Activated CD8-positive, alpha-beta memory T cell treated with anti-CD3 and anti-CD28 coated beads, Interleukin-2, amount 10 ng/mL, durations not matched to agents 7 days and 5 days (primary cell): ENCODE measurements at regions not wholly inside any gene's neighbourhood (a gene's known extent, or its start where the extent isn't known, plus 50 kb on each side); places are given as distances from the start of the nearest gene placed in this dataset.
"Not testable (repeated sequence)": the region's sequence is repeated elsewhere in the genome, so short reads cannot be mapped to it uniquely, and the experiment has no call there.

Experiments used
- ATAC-seq: fragments of 150-1000 bp; cut with Tn5 transposase; one replicate; pipeline ENCODE4 v1.10.0; 2021; ENCODE audit warnings: moderate library complexity
- CTCF ChIA-PET: fragments of 350-600 bp; sonication (Branson Sonifier 250); formaldehyde crosslinking; loops from one replicate; lab custom pipeline; 2021; ENCODE audit warnings: antibody characterized with exemption; lab: Charles Lee
- DNase-seq: peaks from one replicate; pipeline ENCODE4 v3.0.0-alpha.2; 2020
- H3K27ac Mint-ChIP-seq: one replicate; pipeline ENCODE4 v1.8.0; 2021; ENCODE audit warnings: mild to moderate bottlenecking, mixed read lengths
- H3K27me3 Mint-ChIP-seq: one replicate; pipeline ENCODE4 v1.8.0; 2021; ENCODE audit warnings: mixed read lengths
- H3K36me3 Mint-ChIP-seq: one replicate; pipeline ENCODE4 v1.8.0; 2021; ENCODE audit warnings: mild to moderate bottlenecking, mixed read lengths
- H3K4me1 Mint-ChIP-seq: one replicate; pipeline ENCODE4 v1.8.0; 2021; ENCODE audit warnings: mixed read lengths
- H3K4me3 Mint-ChIP-seq: one replicate; pipeline ENCODE4 v1.8.0; 2021; ENCODE audit warnings: mild to moderate bottlenecking, moderate library complexity, mixed read lengths
- H3K9me3 Mint-ChIP-seq: one replicate; pipeline ENCODE4 v1.8.0; 2022; ENCODE audit warnings: low read depth, mixed read lengths

DNA sequence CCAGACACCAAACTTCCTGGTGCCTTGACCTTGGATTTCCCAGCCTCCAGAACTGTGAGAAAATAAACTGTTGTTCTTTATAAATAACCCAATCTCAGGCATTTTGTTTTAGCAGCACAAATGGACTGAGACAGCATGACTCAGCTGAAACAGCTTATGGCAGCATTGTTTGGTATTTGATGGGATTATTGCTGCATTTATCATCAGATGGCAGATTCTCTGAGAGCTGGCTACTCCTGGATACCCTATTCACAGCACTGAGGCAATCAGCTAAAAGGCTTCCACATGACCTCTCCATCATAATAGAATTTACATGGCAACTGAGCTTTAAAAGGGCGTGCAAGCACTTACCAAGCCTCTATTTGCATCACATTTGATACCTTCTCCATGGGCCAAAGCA, 623.1 kb upstream of the CPEB2 start:
- Mint-ChIP-seq H3K27ac (no peak overlapping the region), H3K4me3 (no peak overlapping the region), H3K4me1 (no peaks in the 10 kb centered on the region), H3K27me3 (no peaks in the 10 kb centered on the region), H3K36me3 (no peaks in the 10 kb centered on the region), H3K9me3 (peaks cover 2% of the 10 kb centered on the region)
- ATAC-seq (no peak), DNase-seq (no peak)
- CTCF ChIA-PET: no interaction called here

- ATAC-seq: no peak
- peaks cover 2% of the 10 kb centered on the region for H3K9me3 Mint-ChIP-seq
- H3K27ac Mint-ChIP-seq: no peak overlapping the region
- H3K4me1 Mint-ChIP-seq: no peaks in the 10 kb centered on the region
- CTCF ChIA-PET: interaction anchor here (0.6 kb wide), 1 partner anchor 730 kb away, joined by 3 read pairs; no protein-coding TSS in a partner anchor
- H3K27me3 Mint-ChIP-seq: no peaks in the 10 kb centered on the region
- DNase-seq: no peak
- no peaks in the 10 kb centered on the region for H3K36me3 Mint-ChIP-seq
- no peak overlapping the region for H3K4me3 Mint-ChIP-seq
Observed at GRCh38 chr4:14383652-14384051, 618.6 kb upstream of the CPEB2 start.

DNA sequence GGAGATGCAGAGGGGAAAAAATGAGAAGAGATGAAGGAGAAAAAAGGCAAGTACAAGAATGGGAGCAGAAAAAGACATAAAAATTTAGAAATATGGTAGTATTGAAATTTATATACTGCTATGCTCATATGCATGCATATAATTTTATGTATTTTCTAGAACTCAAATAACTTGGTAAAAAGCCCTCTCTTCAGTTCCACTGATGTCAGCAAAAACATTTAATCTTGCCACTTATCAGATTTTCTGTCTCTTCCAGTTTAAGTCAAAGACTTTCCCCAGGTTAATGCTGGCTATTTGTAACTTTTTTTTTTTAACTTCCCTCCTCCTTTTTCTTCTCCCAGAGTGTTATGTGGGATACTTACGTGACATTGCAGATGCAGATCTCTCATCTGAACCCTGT, 617.5 kb upstream of the CPEB2 start:
- Mint-ChIP-seq H3K27me3 (no peaks in the 10 kb centered on the region), H3K9me3 (no peaks in the 10 kb centered on the region), H3K4me3 (no peak overlapping the region), H3K36me3 (no peaks in the 10 kb centered on the region), H3K4me1 (no peaks in the 10 kb centered on the region), H3K27ac (no peak overlapping the region)
- DNase-seq (no peak), ATAC-seq (no peak)
- CTCF ChIA-PET: no interaction called here

DNA sequence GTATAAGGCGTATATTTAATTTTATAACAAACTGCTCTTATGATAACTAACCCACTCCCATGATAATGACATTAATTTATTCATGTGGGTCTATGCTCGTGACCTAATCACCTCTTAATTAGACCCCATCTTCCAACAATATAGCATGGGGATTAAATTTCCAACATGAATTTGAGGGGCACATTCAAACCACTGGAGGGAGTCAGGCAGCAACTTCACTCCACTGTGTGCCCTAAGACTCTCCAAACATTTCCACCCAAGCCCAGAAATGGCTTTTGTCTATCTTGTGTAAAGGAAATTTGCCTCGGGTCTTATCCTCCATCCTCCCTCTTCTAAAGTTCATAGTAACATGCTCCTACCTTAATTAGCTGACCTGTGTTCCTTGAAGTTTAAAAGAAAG, 616.1 kb upstream of the CPEB2 start:
- Mint-ChIP-seq H3K4me1 (no peaks in the 10 kb centered on the region), H3K27me3 (no peaks in the 10 kb centered on the region), H3K27ac (no peak overlapping the region), H3K9me3 (no peaks in the 10 kb centered on the region), H3K36me3 (no peaks in the 10 kb centered on the region), H3K4me3 (no peak overlapping the region)
- CTCF ChIA-PET: no interaction called here
- DNase-seq (no peak), ATAC-seq (no peak)

DNA sequence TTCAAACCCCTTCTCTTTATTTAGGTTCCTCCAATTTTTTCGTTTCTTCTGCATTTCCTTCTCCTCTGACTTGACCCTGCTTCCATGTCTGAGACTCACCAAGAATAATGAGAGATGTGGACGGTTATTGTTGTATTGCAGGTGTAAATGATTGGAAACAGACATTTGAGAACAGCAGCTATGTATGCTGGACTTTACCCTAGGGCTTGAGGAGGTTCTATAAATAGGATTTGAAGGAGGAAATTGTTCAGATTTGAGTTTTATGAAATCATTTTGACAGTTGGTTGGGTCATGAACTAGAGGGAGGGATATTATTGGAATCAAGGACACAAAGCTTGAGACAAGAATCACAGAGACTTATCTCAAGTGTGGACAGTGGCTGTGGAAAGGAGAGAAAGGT, 614.6 kb upstream of the CPEB2 start:
- Mint-ChIP-seq H3K9me3 (no peaks in the 10 kb centered on the region), H3K27me3 (no peaks in the 10 kb centered on the region), H3K36me3 (no peaks in the 10 kb centered on the region), H3K27ac (no peak overlapping the region), H3K4me1 (no peaks in the 10 kb centered on the region), H3K4me3 (no peak overlapping the region)
- DNase-seq: no peak
- CTCF ChIA-PET: no interaction called here
- no peak for ATAC-seq

GRCh38 chr4:14392378-14392777, 609.9 kb upstream of the CPEB2 start:
- no peaks in the 10 kb centered on the region for H3K27me3 Mint-ChIP-seq
- no peak for ATAC-seq
- no peak overlapping the region for H3K27ac Mint-ChIP-seq
- no peak overlapping the region for H3K4me3 Mint-ChIP-seq
- H3K4me1 Mint-ChIP-seq: no peaks in the 10 kb centered on the region
- no peak for DNase-seq
- no peaks in the 10 kb centered on the region for H3K9me3 Mint-ChIP-seq
- CTCF ChIA-PET: no interaction called here
- H3K36me3 Mint-ChIP-seq: no peaks in the 10 kb centered on the region

- DNase-seq: no peak
- Mint-ChIP-seq H3K4me3 (no peak overlapping the region), H3K27ac (no peak overlapping the region), H3K27me3 (no peaks in the 10 kb centered on the region), H3K4me1 (no peaks in the 10 kb centered on the region), H3K9me3 (peaks cover 3% of the 10 kb centered on the region), H3K36me3 (no peaks in the 10 kb centered on the region)
- ATAC-seq: no peak
- CTCF ChIA-PET: no interaction called here
Observed at GRCh38 chr4:14396183-14396582, 606.1 kb upstream of the CPEB2 start.

DNA sequence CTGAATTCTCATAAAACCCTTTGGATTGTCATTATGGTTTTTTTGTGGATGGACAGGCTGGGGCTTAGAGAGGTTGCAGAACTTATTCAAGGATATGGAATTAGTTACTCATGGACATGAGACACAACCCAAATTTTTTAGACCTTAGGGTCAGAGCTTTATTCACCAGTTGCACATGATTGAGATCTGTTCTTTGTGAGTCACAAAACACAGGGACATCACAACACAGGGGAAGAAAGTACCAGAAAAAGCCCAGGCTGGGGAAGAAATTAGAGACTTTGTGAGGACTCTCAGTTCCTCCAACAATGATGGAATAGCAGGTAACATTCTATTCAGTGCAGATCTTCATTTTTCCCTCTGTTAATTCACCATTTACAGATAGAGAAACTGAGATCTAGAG, 602.4 kb upstream of the CPEB2 start:
- ATAC-seq: no peak
- H3K4me1 Mint-ChIP-seq: no peaks in the 10 kb centered on the region
- H3K4me3 Mint-ChIP-seq: no peak overlapping the region
- no peaks in the 10 kb centered on the region for H3K36me3 Mint-ChIP-seq
- CTCF ChIA-PET: no interaction called here
- H3K9me3 Mint-ChIP-seq: peaks cover 9% of the 10 kb centered on the region
- no peak overlapping the region for H3K27ac Mint-ChIP-seq
- no peak for DNase-seq
- no peaks in the 10 kb centered on the region for H3K27me3 Mint-ChIP-seq

- DNase-seq: no peak
- H3K27ac Mint-ChIP-seq: no peak overlapping the region
- peaks cover 9% of the 10 kb centered on the region for H3K9me3 Mint-ChIP-seq
- H3K4me1 Mint-ChIP-seq: no peaks in the 10 kb centered on the region
- no peak for ATAC-seq
- CTCF ChIA-PET: no interaction called here
- no peaks in the 10 kb centered on the region for H3K36me3 Mint-ChIP-seq
- H3K4me3 Mint-ChIP-seq: no peak overlapping the region
- H3K27me3 Mint-ChIP-seq: no peaks in the 10 kb centered on the region
Observed at GRCh38 chr4:14400307-14400706, 602.0 kb upstream of the CPEB2 start.

- CTCF ChIA-PET: no interaction called here
Observed at GRCh38 chr4:14403132-14403531, 599.1 kb upstream of the CPEB2 start.

DNA sequence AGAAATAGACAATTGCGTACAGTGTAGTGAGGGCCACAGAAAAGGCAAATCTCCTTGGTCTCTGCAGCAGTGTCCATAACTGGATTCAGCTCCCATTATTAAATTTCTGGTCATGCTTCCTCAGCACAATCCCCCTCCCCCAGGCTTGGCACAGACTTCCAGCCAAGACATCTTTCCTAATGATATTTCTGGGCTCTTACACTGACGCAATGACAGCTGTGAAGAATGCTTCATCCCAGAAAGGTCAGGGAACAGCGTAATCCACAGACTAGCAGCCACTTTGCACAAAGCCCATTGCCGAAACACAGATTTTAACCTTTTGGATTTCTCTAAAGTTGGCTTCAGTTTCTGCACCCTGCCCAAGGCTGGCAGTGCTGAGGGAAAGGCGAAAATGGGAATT, 597.6 kb upstream of the CPEB2 start:
- no peak overlapping the region for H3K27ac Mint-ChIP-seq
- peaks cover 7% of the 10 kb centered on the region for H3K9me3 Mint-ChIP-seq
- DNase-seq: no peak
- H3K4me1 Mint-ChIP-seq: no peaks in the 10 kb centered on the region
- H3K36me3 Mint-ChIP-seq: no peaks in the 10 kb centered on the region
- CTCF ChIA-PET: no interaction called here
- no peak for ATAC-seq
- no peak overlapping the region for H3K4me3 Mint-ChIP-seq
- no peaks in the 10 kb centered on the region for H3K27me3 Mint-ChIP-seq

More at GRCh38 chr4:14403132-14403531, 599.1 kb upstream of the CPEB2 start:
- ATAC-seq (no peak), DNase-seq (no peak)
- Mint-ChIP-seq H3K27me3 (no peaks in the 10 kb centered on the region), H3K4me3 (no peak overlapping the region), H3K36me3 (no peaks in the 10 kb centered on the region), H3K4me1 (no peaks in the 10 kb centered on the region), H3K27ac (no peak overlapping the region), H3K9me3 (peaks cover 9% of the 10 kb centered on the region)

- no peaks in the 10 kb centered on the region for H3K27me3 Mint-ChIP-seq
- H3K27ac Mint-ChIP-seq: no peak overlapping the region
- no peak for ATAC-seq
- no peak for DNase-seq
- CTCF ChIA-PET: no interaction called here
- no peak overlapping the region for H3K4me3 Mint-ChIP-seq
- H3K36me3 Mint-ChIP-seq: no peaks in the 10 kb centered on the region
- H3K9me3 Mint-ChIP-seq: no peaks in the 10 kb centered on the region
- no peaks in the 10 kb centered on the region for H3K4me1 Mint-ChIP-seq
Observed at GRCh38 chr4:14410516-14410915, 591.8 kb upstream of the CPEB2 start.

GRCh38 chr4:14415146-14415545, 587.1 kb upstream of the CPEB2 start:
- no peak overlapping the region for H3K4me3 Mint-ChIP-seq
- no peak overlapping the region for H3K27ac Mint-ChIP-seq
- H3K27me3 Mint-ChIP-seq: no peaks in the 10 kb centered on the region
- no peaks in the 10 kb centered on the region for H3K4me1 Mint-ChIP-seq
- CTCF ChIA-PET: interaction anchor here (0.7 kb wide), 1 partner anchor 29 kb away, joined by 3 read pairs; no protein-coding TSS in a partner anchor
- no peak for DNase-seq
- no peaks in the 10 kb centered on the region for H3K36me3 Mint-ChIP-seq
- H3K9me3 Mint-ChIP-seq: peaks cover 3% of the 10 kb centered on the region
- no peak for ATAC-seq

- no peak overlapping the region for H3K27ac Mint-ChIP-seq
- CTCF ChIA-PET: no interaction called here
- H3K4me3 Mint-ChIP-seq: no peak overlapping the region
- H3K9me3 Mint-ChIP-seq: peaks cover 4% of the 10 kb centered on the region
- DNase-seq (no peak), ATAC-seq (no peak)
- no peaks in the 10 kb centered on the region for H3K4me1 Mint-ChIP-seq
- H3K36me3 Mint-ChIP-seq: no peaks in the 10 kb centered on the region
- no peaks in the 10 kb centered on the region for H3K27me3 Mint-ChIP-seq
Observed at GRCh38 chr4:14419516-14419915, 582.8 kb upstream of the CPEB2 start.

GRCh38 chr4:14426297-14426696, 576.0 kb upstream of the CPEB2 start:
- H3K9me3 Mint-ChIP-seq, CTCF ChIA-PET: not testable (repeated sequence)

More at GRCh38 chr4:14426297-14426696, 576.0 kb upstream of the CPEB2 start:
- not testable (repeated sequence) for H3K27ac Mint-ChIP-seq, DNase-seq, H3K27me3 Mint-ChIP-seq, ATAC-seq, H3K4me3 Mint-ChIP-seq, H3K36me3 Mint-ChIP-seq, H3K4me1 Mint-ChIP-seq
